SJCRH30 (cell line): ENCODE measurements at regions not wholly inside any gene's neighbourhood (a gene's known extent, or its start where the extent isn't known, plus 50 kb on each side); places are given as distances from the start of the nearest gene placed in this dataset.

Experiments
- DNase-seq, 2 experiments: peaks; one replicate each; pipeline ENCODE4 v3.0.0-alpha.2; 2015 to 2020
- H3K27ac ChIP-seq: fragments of 250-450 bp; sonication (Bioruptor Pico); 2 replicates; pipeline ENCODE4 v1.5.1; 2020; ENCODE audit warnings: mild to moderate bottlenecking, moderate library complexity
- H3K27me3 ChIP-seq: fragments of 250-450 bp; sonication (Bioruptor Pico); 2 replicates; pipeline ENCODE4 v1.5.1; 2020; ENCODE audit warnings: mild to moderate bottlenecking, moderate library complexity
- H3K36me3 ChIP-seq: fragments of 250-450 bp; sonication (Bioruptor Pico); 2 replicates; pipeline ENCODE4 v1.5.1; 2020; ENCODE audit warnings: mild to moderate bottlenecking, moderate library complexity
- H3K4me1 ChIP-seq: fragments of 250-450 bp; sonication (Bioruptor Pico); 2 replicates; pipeline ENCODE4 v1.5.1; 2020; ENCODE audit warnings: mild to moderate bottlenecking, moderate library complexity
- H3K4me3 ChIP-seq: fragments of 250-450 bp; sonication (Bioruptor Pico); 2 replicates; pipeline ENCODE4 v1.5.1; 2020; ENCODE audit warnings: mild to moderate bottlenecking, moderate library complexity
- H3K9me3 ChIP-seq: fragments of 250-450 bp; sonication (Bioruptor Pico); replicated peaks from 2 replicates; pipeline ENCODE4 v1.5.1; 2020; ENCODE audit warnings: mild to moderate bottlenecking, moderate library complexity

DNA sequence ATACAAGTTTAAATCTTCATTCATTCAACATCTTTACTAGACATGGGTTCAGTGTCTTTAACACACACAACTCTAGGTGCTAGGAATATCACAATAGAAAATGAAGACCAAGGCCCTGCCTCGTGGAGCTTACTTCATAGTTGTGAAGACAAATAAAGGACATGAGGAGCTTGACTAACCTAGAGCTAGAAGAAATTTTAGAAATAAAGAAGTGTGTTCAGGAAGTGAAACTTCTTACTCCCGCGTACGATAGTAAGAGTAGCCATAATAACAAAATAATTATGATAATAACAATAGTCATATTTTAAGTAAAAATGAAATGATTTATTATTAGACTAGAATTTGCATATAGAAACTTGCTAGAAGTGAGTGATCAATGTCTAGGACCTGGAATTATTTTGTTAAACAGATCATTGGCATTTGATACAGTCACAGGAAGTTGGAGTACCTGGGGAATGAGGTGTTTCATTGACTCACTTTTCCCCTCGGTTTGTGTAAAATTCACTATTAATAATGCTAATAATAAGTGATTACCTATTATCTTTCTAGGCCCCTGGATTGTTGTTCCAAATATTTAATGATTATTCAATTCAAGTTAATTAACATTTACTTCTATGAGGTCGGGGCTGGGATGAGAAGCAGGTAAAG lies 331.3 kb downstream of the NSG2 start:
- H3K36me3 ChIP-seq = no peaks in the 10 kb centered on the region
- DNase-seq = no peak
- no peaks in the 10 kb centered on the region for H3K4me1 ChIP-seq
- H3K27me3 ChIP-seq = no peaks in the 10 kb centered on the region
- H3K27ac ChIP-seq = no peak overlapping the region
- H3K9me3 ChIP-seq = no peaks in the 10 kb centered on the region; the same call in 1 of the 2 replicates
- H3K4me3 ChIP-seq = no peak overlapping the region

DNA sequence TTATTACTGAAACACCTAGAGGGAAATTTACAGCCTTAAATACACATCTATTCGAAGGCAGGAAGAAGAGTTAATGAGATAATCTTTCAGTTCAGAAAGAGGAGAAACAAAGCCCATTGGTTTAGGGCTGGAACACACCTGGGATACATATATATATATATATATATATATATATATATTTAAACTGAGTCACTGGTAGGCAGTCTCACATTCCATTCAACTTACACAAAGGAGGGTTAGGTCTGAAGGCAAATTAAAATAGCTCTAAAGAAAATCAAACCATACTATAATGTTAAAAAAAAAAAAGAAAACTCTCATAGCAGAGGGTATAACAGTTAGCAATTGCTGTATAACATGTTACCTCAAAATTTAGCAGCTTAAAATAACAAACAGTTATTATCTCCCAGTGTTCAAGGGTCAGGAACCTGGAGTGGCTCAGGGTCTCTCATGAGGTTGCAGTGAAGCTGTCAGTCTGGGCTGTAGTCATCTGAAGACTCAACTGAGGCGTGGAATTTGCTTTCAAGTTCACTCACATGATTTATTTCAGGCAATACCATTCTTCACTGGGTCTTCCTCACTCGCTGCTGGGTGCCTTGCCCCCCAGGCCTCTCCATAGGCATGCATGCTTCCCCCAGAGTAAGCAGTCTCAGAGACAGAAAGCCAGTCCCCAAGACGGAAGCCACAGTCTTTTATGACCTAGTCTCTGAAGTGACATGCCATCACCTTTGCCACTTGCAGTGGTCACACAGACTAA lies 332.8 kb downstream of the NSG2 start:
- DNase-seq = no peak
- Histone ChIP-seq H3K27me3 (no peaks in the 10 kb centered on the region), H3K4me3 (no peak overlapping the region)

DNA sequence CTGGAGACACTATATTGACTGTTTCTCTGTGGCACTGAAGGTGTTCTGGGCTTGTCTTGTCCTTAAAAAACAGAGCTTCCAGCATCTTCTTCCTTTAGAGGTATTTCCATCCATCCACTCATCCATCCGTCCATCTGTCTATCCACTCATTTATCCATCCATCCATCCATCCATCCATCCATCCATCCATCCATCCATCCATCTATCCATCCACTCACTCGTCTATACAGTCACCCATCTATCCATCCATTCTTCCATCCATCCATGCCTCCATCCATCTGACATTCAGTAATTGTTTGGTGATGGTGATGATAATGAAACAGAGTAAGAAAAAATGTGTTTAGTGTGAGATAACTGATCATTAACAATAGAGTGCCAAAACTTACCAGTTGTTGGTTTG lies 334.8 kb downstream of the NSG2 start:
- no peaks in the 10 kb centered on the region for H3K36me3 ChIP-seq
- no peak overlapping the region for H3K27ac ChIP-seq
- no peak for DNase-seq
- H3K9me3 ChIP-seq = no peaks in the 10 kb centered on the region; the same call in 1 of the 2 replicates
- H3K27me3 ChIP-seq = no peaks in the 10 kb centered on the region
- no peaks in the 10 kb centered on the region for H3K4me1 ChIP-seq
- no peak overlapping the region for H3K4me3 ChIP-seq

More for the DNA sequence above, 332.8 kb downstream of the NSG2 start:
- no peaks in the 10 kb centered on the region for H3K36me3 ChIP-seq
- no peak overlapping the region for H3K27ac ChIP-seq
- H3K9me3 ChIP-seq = no peaks in the 10 kb centered on the region; the same call in 1 of the 2 replicates
- no peaks in the 10 kb centered on the region for H3K4me1 ChIP-seq

DNA sequence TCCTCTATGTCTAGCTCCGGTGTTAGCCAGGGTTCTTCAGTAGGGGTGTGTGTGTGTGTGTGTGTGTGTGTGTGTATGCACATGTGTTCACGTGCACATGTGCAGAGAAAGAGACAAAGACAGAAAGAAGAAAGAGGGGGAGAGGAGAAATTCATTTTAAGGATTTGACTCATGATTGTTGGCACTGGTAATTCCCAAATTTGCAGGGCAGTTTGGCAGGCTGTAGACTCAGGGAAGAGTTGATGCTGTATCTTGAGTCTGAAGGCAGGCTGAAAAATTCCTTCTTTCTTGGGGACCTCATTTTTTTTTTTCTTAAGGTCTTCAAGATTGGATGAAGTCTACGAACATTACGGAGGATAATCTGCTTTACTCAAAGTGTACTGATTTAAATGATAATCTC lies 335.7 kb downstream of the NSG2 start:
- DNase-seq = no peak
- Histone ChIP-seq H3K36me3 (no peaks in the 10 kb centered on the region), H3K9me3 (no peaks in the 10 kb centered on the region; the same call in 1 of the 2 replicates), H3K4me3 (no peak overlapping the region), H3K27ac (no peak overlapping the region), H3K4me1 (no peaks in the 10 kb centered on the region), H3K27me3 (no peaks in the 10 kb centered on the region; the same call in 1 of the 2 replicates)

DNA sequence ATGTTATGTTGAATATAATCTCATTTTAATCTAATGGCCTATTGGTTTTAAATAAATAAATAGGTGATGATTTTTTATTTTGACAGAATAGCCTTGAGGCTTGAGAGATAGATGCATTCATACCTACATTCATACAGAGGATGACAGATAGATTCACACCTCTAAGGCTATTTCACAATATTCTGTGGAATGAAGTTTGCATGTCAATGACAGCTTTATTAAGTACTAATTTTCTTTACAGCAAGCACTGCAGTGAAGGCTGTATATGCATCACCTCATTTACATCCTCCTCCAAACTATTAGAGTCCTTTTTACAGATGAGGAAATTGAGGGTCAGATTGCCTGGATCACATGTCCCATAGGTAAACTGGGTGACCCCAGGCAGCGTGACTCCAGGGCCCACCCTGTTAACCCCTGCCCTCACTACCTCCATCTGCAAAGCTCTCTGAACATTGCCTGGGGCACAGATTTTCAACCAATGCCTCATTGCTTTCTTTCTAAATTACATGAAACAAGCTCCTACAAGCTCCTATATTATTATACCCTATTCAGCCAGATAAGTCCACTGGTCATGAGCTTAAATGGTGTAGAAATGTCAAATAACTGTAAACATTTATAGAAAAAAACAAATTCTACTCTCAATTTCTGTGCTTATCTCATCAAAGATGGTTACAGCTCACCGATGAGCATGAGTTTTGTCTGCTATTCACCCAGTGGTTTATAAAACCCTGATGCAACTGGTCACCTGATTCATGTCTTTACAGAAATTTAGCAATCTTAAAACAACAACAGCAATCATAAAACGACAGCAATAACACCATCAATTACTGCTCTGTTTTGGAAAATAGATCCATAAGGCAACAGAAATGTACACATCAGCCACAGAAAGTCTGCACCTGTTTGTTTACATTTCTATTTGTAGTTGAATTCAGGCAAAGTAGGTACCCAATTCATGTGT lies 338.0 kb downstream of the NSG2 start:
- H3K4me3 ChIP-seq = no peak overlapping the region
- no peaks in the 10 kb centered on the region; the same call in 1 of the 2 replicates for H3K9me3 ChIP-seq
- H3K27me3 ChIP-seq = no peaks in the 10 kb centered on the region; the same call in 1 of the 2 replicates
- no peak for DNase-seq
- H3K27ac ChIP-seq = no peak overlapping the region
- no peaks in the 10 kb centered on the region for H3K36me3 ChIP-seq
- no peaks in the 10 kb centered on the region for H3K4me1 ChIP-seq

DNA sequence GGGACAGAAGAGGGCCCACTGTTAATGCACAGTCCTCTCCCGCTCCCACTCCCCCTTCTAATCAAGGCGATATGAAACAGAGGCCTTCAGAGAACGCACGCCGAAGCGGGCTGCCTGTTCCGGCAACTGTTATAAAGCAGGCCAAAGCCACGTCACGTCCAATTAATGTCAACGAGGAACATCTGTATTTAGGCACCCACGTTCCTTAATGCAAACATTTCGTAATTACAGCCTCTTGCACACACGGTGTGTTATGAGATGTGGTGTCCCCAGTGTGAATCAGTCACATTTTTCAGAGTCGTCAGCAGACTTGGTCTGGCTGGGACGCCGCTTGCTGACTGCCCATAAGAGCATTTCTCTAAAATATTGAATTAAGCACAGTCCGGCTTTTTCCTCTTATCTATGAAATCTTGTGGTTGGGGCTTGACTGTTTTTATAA lies 339.0 kb downstream of the NSG2 start:
- Histone ChIP-seq H3K9me3 (no peaks in the 10 kb centered on the region), H3K36me3 (no peaks in the 10 kb centered on the region), H3K27me3 (no peaks in the 10 kb centered on the region; the same call in 1 of the 2 replicates), H3K4me1 (no peaks in the 10 kb centered on the region), H3K27ac (no peak overlapping the region), H3K4me3 (no peak overlapping the region)
- DNase-seq = no peak

DNA sequence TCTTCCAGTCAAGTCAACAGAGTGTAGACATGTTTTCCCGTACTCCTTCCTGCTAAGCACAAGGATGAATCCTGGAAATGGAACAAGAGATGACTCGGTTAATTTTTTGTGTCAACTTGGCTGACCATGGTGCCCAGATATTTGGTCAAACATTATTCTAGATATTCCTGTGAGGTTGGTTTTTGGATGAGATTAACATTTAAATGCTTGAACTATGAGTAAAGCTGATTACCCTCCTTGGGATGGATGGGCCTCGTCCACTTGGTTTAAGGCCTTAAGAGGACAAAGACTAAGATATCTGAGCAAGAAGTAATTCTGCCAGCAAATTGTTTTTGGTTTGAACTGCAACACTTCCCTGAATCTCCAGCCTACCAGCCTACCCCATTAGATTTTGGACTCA lies 338.1 kb upstream of the MSX2 start:
- H3K36me3 ChIP-seq = no peaks in the 10 kb centered on the region
- H3K4me1 ChIP-seq = no peaks in the 10 kb centered on the region
- H3K27ac ChIP-seq = no peak overlapping the region
- no peak overlapping the region for H3K4me3 ChIP-seq
- no peak for DNase-seq
- no peaks in the 10 kb centered on the region for H3K9me3 ChIP-seq
- no peaks in the 10 kb centered on the region; the same call in none of the 2 replicates for H3K27me3 ChIP-seq

DNA sequence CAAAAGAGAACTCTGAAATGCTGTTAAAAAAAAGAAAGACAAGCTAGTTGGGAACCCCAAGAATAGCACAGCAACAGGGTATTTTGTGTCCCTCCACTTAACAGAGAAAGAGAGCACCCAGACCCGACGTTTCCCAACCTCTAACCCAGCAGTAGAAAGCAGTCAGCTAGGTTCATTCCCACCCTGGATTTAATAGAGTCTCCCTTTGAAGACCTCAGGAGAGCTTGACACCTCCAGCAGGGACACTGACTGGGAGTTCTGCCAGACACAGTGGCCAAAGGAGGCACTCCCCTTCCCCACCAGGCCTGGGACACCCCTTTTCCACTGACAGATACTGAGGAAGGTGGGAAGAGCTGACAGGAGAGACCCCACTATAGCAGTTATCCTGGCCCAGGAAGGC lies 337.5 kb upstream of the MSX2 start:
- DNase-seq = no peak
- no peaks in the 10 kb centered on the region for H3K4me1 ChIP-seq
- no peak overlapping the region for H3K4me3 ChIP-seq
- no peaks in the 10 kb centered on the region; the same call in none of the 2 replicates for H3K27me3 ChIP-seq
- H3K36me3 ChIP-seq = no peaks in the 10 kb centered on the region
- H3K9me3 ChIP-seq = no peaks in the 10 kb centered on the region
- H3K27ac ChIP-seq = no peak overlapping the region

DNA sequence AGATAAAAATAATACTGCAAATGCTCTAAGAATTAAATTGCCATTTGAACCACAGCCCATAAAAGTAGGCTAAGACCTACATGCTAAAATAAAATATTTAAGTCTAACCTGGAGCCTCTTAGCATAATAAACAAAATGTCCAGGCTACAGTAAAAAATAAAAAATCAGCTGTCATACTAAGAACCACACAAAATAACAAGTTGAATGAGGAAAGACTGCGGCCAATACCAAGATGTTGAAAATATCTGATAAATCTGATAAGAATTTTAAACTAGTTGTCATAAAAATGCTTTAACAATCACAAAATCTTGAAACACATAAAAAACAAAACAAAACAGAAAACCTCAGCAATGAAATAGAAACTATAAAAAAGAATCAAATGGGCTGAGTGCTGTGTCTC lies 336.9 kb upstream of the MSX2 start:
- Histone ChIP-seq H3K27me3 (no peaks in the 10 kb centered on the region; the same call in none of the 2 replicates), H3K9me3 (no peaks in the 10 kb centered on the region), H3K36me3 (no peaks in the 10 kb centered on the region), H3K4me1 (no peaks in the 10 kb centered on the region), H3K4me3 (no peak overlapping the region), H3K27ac (no peak overlapping the region)
- no peak for DNase-seq

DNA sequence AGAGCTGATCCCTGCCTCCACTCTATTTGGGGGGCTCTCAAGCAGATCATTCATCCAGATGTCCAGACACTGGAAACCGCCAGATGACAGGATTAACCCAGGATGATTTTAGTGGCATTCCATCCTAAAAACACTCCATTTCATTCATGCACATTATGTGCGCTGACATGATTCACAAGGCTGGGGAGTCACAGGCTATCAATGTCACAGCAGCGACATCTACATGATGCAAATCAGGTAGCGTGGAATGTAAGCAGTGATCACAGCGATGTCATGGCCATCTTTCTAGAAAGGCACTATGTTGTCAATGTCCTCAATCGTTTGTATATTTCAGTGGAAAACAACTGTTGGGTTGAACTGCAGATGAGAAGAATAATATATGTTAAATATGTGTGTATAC lies 331.5 kb upstream of the MSX2 start:
- no peaks in the 10 kb centered on the region for H3K36me3 ChIP-seq
- H3K27me3 ChIP-seq = no peaks in the 10 kb centered on the region; the same call in 1 of the 2 replicates
- 0 out of 2 replicates have a peak, but pooled peaks cover under 1% of the 10 kb centered on the region for H3K9me3 ChIP-seq
- H3K27ac ChIP-seq = no peak overlapping the region
- no peak overlapping the region for H3K4me3 ChIP-seq
- H3K4me1 ChIP-seq = no peaks in the 10 kb centered on the region
- DNase-seq = no peak

DNA sequence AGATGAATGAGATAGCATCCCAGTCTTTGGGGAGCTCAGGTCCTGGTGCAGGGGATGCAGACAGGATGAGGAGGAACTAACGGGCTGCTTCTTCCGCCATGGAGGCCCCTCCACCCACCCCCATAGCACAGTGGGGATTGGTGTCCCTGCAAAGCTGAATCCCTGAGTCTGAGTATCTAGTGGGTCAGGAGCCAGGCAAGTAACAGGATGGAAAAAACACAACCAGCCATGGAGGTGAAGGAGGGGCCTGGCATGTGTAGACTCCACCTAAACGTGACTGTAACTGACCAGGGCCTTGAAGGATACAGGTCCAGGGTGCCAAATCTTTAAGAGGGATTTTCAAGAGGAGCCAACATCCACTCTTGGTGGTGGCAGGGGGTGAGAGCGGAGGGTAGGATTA lies 327.8 kb upstream of the MSX2 start:
- no peak overlapping the region for H3K27ac ChIP-seq
- no peaks in the 10 kb centered on the region for H3K27me3 ChIP-seq
- H3K4me3 ChIP-seq = no peak overlapping the region
- H3K9me3 ChIP-seq = 0 out of 2 replicates have a peak, but pooled peaks cover 4% of the 10 kb centered on the region
- H3K4me1 ChIP-seq = no peaks in the 10 kb centered on the region
- H3K36me3 ChIP-seq = no peaks in the 10 kb centered on the region
- DNase-seq = no peak

DNA sequence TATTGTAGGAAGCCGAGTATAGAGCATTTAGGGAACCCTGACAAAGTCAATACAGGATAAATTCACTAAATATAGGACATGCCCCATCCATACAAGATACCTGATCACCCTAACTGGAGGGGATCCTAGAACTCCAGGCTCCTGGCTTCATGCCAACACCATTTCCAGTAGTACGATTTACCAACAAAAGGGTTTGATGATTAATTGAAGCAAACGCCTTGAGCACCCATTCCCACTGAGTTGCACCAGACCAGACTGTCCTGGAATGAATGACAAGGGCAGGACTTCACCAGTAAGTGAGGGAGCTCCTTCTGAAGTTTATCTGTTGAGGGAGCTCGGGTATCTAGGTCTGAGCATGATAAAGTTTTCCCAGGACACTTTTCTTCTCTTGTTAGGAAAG lies 327.2 kb upstream of the MSX2 start:
- Histone ChIP-seq H3K9me3 (0 out of 2 replicates have a peak, but pooled peaks cover 4% of the 10 kb centered on the region), H3K27me3 (no peaks in the 10 kb centered on the region), H3K4me1 (no peaks in the 10 kb centered on the region), H3K27ac (no peak overlapping the region), H3K36me3 (no peaks in the 10 kb centered on the region), H3K4me3 (no peak overlapping the region)
- DNase-seq = no peak

DNA sequence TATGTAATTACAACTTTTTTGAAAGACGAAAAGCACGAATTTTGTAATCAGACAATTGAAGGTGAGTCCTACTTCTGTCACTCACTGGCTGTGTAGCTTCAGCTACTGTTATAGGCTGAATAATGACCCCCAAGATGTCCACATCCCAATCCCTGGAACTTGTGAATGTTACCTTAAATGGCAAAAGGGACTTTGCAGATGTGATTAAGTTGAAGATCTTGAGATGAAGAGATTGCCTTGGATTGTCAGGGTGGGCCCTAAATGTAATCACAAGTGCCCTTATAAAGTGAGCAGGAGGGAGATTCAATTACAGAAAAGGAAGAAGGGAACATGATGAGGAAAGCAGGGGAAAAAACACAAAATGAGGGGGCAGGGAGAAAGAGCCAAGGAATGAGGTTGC lies 326.2 kb upstream of the MSX2 start:
- no peak for DNase-seq
- 0 out of 2 replicates have a peak, but pooled peaks cover 4% of the 10 kb centered on the region for H3K9me3 ChIP-seq
- no peak overlapping the region for H3K27ac ChIP-seq
- H3K36me3 ChIP-seq = no peaks in the 10 kb centered on the region
- no peak overlapping the region for H3K4me3 ChIP-seq
- H3K27me3 ChIP-seq = no peaks in the 10 kb centered on the region
- no peaks in the 10 kb centered on the region for H3K4me1 ChIP-seq

DNA sequence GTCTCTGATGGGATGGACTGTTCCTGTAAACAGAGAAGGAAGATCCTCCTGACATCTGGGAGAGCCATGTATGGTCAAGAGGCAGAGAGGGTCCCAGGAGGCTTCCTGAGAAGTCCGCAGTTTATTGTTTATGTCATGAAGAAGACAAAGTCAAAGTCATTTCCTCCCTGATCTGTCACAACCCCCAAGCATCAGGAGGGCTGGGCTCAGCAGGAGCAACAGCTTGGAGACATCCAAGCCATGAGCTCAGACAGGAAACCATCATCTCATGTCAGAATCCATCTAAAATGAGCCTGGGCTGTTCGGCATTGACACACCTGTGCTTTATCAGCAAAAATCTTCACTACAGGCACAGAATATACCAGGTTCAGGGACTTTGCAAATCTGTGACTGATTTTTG lies 325.0 kb upstream of the MSX2 start:
- Histone ChIP-seq H3K27ac (no peak overlapping the region), H3K4me1 (no peaks in the 10 kb centered on the region), H3K4me3 (no peak overlapping the region), H3K27me3 (no peaks in the 10 kb centered on the region), H3K9me3 (0 out of 2 replicates have a peak, but pooled peaks cover 4% of the 10 kb centered on the region), H3K36me3 (no peaks in the 10 kb centered on the region)
- DNase-seq = no peak
